ENCODE measurements at regions not wholly inside any gene's neighbourhood (a gene's known extent, or its start where the extent isn't known, plus 50 kb on each side); places are given as distances from the start of the nearest gene placed in this dataset.

GRCh38 chr2:184186436-184186835 lies 411.9 kb upstream of the ZNF804A start:
- TF ChIP-seq CTCF (IDR thresholded peaks at IDR 0.05; ENCODE audit: borderline replicate concordance, extremely low read depth, insufficient read depth): no peak
- Histone ChIP-seq H3K9ac (ENCODE audit: low read length in 3 of 3) (no peak overlapping the region), H3K4me1 (ENCODE audit: control insufficient read depth in 2 of 3, insufficient read depth in 2 of 3, low read depth in 1 of 3, low read length in 3 of 3) (no peaks in the 10 kb centered on the region), H3K36me3 (ENCODE audit: control insufficient read depth in 2 of 3, insufficient read depth in 3 of 3, low read length in 3 of 3) (no peaks in the 10 kb centered on the region), H3K9me3 (ENCODE audit: control insufficient read depth in 2 of 3, insufficient read depth in 1 of 3, low read length in 3 of 3) (peaks cover 0 to 5% (median 3%) of the 10 kb centered on the region in 3 donors), H3K4me3 (ENCODE audit: low read length in 3 of 3) (no peak overlapping the region), H3K27me3 (ENCODE audit: control insufficient read depth, insufficient read depth, low read length) (no peaks in the 10 kb centered on the region), H3K27ac (ENCODE audit: low read depth in 2 of 2, low read length in 2 of 2) (no peak overlapping the region)
- DNase-seq (no peak), FAIRE-seq (no peak)
- intact Hi-C loops (cut with DNase I): no loop called here

- Histone ChIP-seq H3K9me3 (ENCODE audit: control insufficient read depth in 2 of 3, insufficient read depth in 1 of 3, low read length in 3 of 3) (peaks cover 0 to under 1% (median 0%) of the 10 kb centered on the region in 3 donors), H3K36me3 (ENCODE audit: control insufficient read depth in 2 of 3, insufficient read depth in 3 of 3, low read length in 3 of 3) (no peaks in the 10 kb centered on the region), H3K27ac (ENCODE audit: low read depth in 2 of 2, low read length in 2 of 2) (no peak overlapping the region), H3K27me3 (ENCODE audit: control insufficient read depth, insufficient read depth, low read length) (no peaks in the 10 kb centered on the region), H3K4me1 (ENCODE audit: control insufficient read depth in 2 of 3, insufficient read depth in 2 of 3, low read depth in 1 of 3, low read length in 3 of 3) (no peaks in the 10 kb centered on the region), H3K9ac (ENCODE audit: low read length in 3 of 3) (no peak overlapping the region), H3K4me3 (ENCODE audit: low read length in 3 of 3) (no peak overlapping the region)
- intact Hi-C loops (cut with DNase I): no loop called here
- DNase-seq (peak in 1 of 5 donors; percentile 55), FAIRE-seq (no peak)
- TF ChIP-seq CTCF (IDR thresholded peaks at IDR 0.05; ENCODE audit: borderline replicate concordance, extremely low read depth, insufficient read depth): no peak
These were observed 410.8 kb upstream of the ZNF804A start for GRCh38 chr2:184187421-184187971.

GRCh38 chr2:184190725-184191124 lies 407.6 kb upstream of the ZNF804A start:
- Histone ChIP-seq H3K9ac (ENCODE audit: low read length in 3 of 3) (no peak overlapping the region), H3K4me1 (ENCODE audit: control insufficient read depth in 2 of 3, insufficient read depth in 2 of 3, low read depth in 1 of 3, low read length in 3 of 3) (no peaks in the 10 kb centered on the region), H3K36me3 (ENCODE audit: control insufficient read depth in 2 of 3, insufficient read depth in 3 of 3, low read length in 3 of 3) (no peaks in the 10 kb centered on the region), H3K27me3 (ENCODE audit: control insufficient read depth, insufficient read depth, low read length) (no peaks in the 10 kb centered on the region), H3K27ac (ENCODE audit: low read depth in 2 of 2, low read length in 2 of 2) (no peak overlapping the region), H3K4me3 (ENCODE audit: low read length in 3 of 3) (no peak overlapping the region), H3K9me3 (ENCODE audit: control insufficient read depth in 2 of 3, insufficient read depth in 1 of 3, low read length in 3 of 3) (no peaks in the 10 kb centered on the region)
- DNase-seq: no peak
- intact Hi-C loops (cut with DNase I): no loop called here
- no peak for TF ChIP-seq CTCF (IDR thresholded peaks at IDR 0.05; ENCODE audit: borderline replicate concordance, extremely low read depth, insufficient read depth)
- FAIRE-seq: no peak

- Histone ChIP-seq H3K9me3 (ENCODE audit: control insufficient read depth in 2 of 3, insufficient read depth in 1 of 3, low read length in 3 of 3) (no peaks in the 10 kb centered on the region), H3K4me1 (ENCODE audit: control insufficient read depth in 2 of 3, insufficient read depth in 2 of 3, low read depth in 1 of 3, low read length in 3 of 3) (no peaks in the 10 kb centered on the region), H3K27me3 (ENCODE audit: control insufficient read depth, insufficient read depth, low read length) (no peaks in the 10 kb centered on the region), H3K9ac (ENCODE audit: low read length in 3 of 3) (no peak overlapping the region), H3K27ac (ENCODE audit: low read depth in 2 of 2, low read length in 2 of 2) (no peak overlapping the region), H3K4me3 (ENCODE audit: low read length in 3 of 3) (no peak overlapping the region), H3K36me3 (ENCODE audit: control insufficient read depth in 2 of 3, insufficient read depth in 3 of 3, low read length in 3 of 3) (no peaks in the 10 kb centered on the region)
- DNase-seq (no peak), FAIRE-seq (no peak)
- no peak for TF ChIP-seq CTCF (IDR thresholded peaks at IDR 0.05; ENCODE audit: borderline replicate concordance, extremely low read depth, insufficient read depth)
- intact Hi-C loops (cut with DNase I): no loop called here
These were observed 405.7 kb upstream of the ZNF804A start for GRCh38 chr2:184192649-184193048.
